GM10266 (cell line): ENCODE measurements at regions not wholly inside any gene's neighbourhood (a gene's known extent, or its start where the extent isn't known, plus 50 kb on each side); places are given as distances from the start of the nearest gene placed in this dataset.
A peak's percentile ranks its signal among the peaks of the same experiment; 100 is the strongest.
"Not testable (repeated sequence)": the region's sequence is repeated elsewhere in the genome, so short reads cannot be mapped to it uniquely, and the experiment has no call there.

Experiments
- DNase-seq: peaks from one replicate; pipeline ENCODE4 v3.0.0; 2012; ENCODE audit errors: extremely low spot score
- CTCF ChIP-seq: IDR thresholded peaks from 2 replicates; pipeline ENCODE4 v1.5.1; 2012; ENCODE audit warnings: mild to moderate bottlenecking, low read depth; ENCODE audit not compliant: control insufficient read depth, insufficient read depth; ENCODE audit errors: missing control alignments

- DNase-seq = not testable (repeated sequence)
Measured at GRCh38 chr1:120941066-120941465, 51.5 kb downstream of the PPIAL4A start.

GRCh38 chr1:120941836-120942217 is 52.3 kb downstream of the PPIAL4A start:
- DNase-seq = not testable (repeated sequence)

GRCh38 chr1:120942218-120942944 is 52.8 kb downstream of the PPIAL4A start:
- peak; percentile 30 for DNase-seq

GRCh38 chr1:120942945-120943319 is 53.4 kb downstream of the PPIAL4A start:
- DNase-seq = not testable (repeated sequence)

GRCh38 chr1:120944691-120945090 is 55.1 kb downstream of the PPIAL4A start:
- DNase-seq = not testable (repeated sequence)

- DNase-seq = not testable (repeated sequence)
Measured at GRCh38 chr1:120945122-120945521, 55.6 kb downstream of the PPIAL4A start.

GRCh38 chr1:120947114-120947513 is 57.5 kb downstream of the PPIAL4A start:
- not testable (repeated sequence) for DNase-seq

GRCh38 chr1:120949724-120950123 is 60.2 kb downstream of the PPIAL4A start:
- DNase-seq = not testable (repeated sequence)

- not testable (repeated sequence) for DNase-seq
Measured at GRCh38 chr1:120950633-120951032, 61.1 kb downstream of the PPIAL4A start.

GRCh38 chr1:120951100-120951499 is 61.5 kb downstream of the PPIAL4A start:
- not testable (repeated sequence) for DNase-seq

- not testable (repeated sequence) for DNase-seq
Measured at GRCh38 chr1:120952207-120952870, 62.8 kb downstream of the PPIAL4A start.

GRCh38 chr1:120952871-120953265 is 63.3 kb downstream of the PPIAL4A start:
- not testable (repeated sequence) for DNase-seq

GRCh38 chr1:120954736-120955135 is 65.2 kb downstream of the PPIAL4A start:
- no peak for TF ChIP-seq CTCF

GRCh38 chr1:120955961-120956360 is 66.4 kb downstream of the PPIAL4A start:
- not testable (repeated sequence) for DNase-seq

More at GRCh38 chr1:120954736-120955135, 65.2 kb downstream of the PPIAL4A start:
- DNase-seq = no peak

- not testable (repeated sequence) for DNase-seq
Measured at GRCh38 chr1:120966018-120966417, 76.4 kb downstream of the PPIAL4A start.

- DNase-seq = not testable (repeated sequence)
Measured at GRCh38 chr1:120972863-120973262, 83.3 kb downstream of the PPIAL4A start.

GRCh38 chr1:120973836-120974235 is 84.3 kb downstream of the PPIAL4A start:
- DNase-seq = not testable (repeated sequence)

GRCh38 chr1:120977279-120977678 is 87.7 kb downstream of the PPIAL4A start:
- not testable (repeated sequence) for DNase-seq

GRCh38 chr1:120981489-120982094 is 92.0 kb downstream of the PPIAL4A start:
- DNase-seq = not testable (repeated sequence)

GRCh38 chr1:120994614-120995013 is 105.0 kb downstream of the PPIAL4A start:
- DNase-seq = not testable (repeated sequence)

- DNase-seq = not testable (repeated sequence)
Measured at GRCh38 chr1:120995025-120995424, 105.5 kb downstream of the PPIAL4A start.
